Activated T-cell treated with anti-CD3 and anti-CD28 coated beads, Interleukin-2, amount 50 U/mL, for 72 hours (primary cell): ENCODE measurements at regions not wholly inside any gene's neighbourhood (a gene's known extent, or its start where the extent isn't known, plus 50 kb on each side); places are given as distances from the start of the nearest gene placed in this dataset.

Source experiments
- ATAC-seq, 2 donors: fragments of 150-1000 bp; cut with Tn5 transposase; replicated peaks in 1 of 2; 2 replicates each; pipeline ENCODE4 v1.10.0; 2021; ENCODE audit warnings: moderate library complexity in 2 of 2, mild to moderate bottlenecking in 1 of 2
- DNase-seq, 2 donors: peaks; one replicate each; pipeline ENCODE4 v3.0.0; 2021 to 2022; ENCODE audit warnings: mixed read lengths in 1 of 2
- H3K27ac Mint-ChIP-seq: one replicate; pipeline ENCODE4 v1.8.0; 2022; ENCODE audit warnings: mild to moderate bottlenecking, moderate library complexity, mixed read lengths
- H3K27me3 Mint-ChIP-seq: one replicate; pipeline ENCODE4 v1.8.0; 2022; ENCODE audit warnings: low read depth, mixed read lengths
- H3K36me3 Mint-ChIP-seq, 2 donors: one replicate each; pipeline ENCODE4 v1.8.0; 2022; ENCODE audit warnings: mixed read lengths in 2 of 2, mild to moderate bottlenecking in 1 of 2; ENCODE audit not compliant: insufficient read depth in 2 of 2
- H3K4me1 Mint-ChIP-seq: one replicate; pipeline ENCODE4 v1.8.0; 2022; ENCODE audit warnings: low read depth, mixed read lengths
- H3K4me3 Mint-ChIP-seq, 2 donors: one replicate each; pipeline ENCODE4 v1.8.0; 2022; ENCODE audit warnings: mild to moderate bottlenecking in 2 of 2, mixed read lengths in 2 of 2, moderate library complexity in 2 of 2
- H3K9me3 Mint-ChIP-seq, 2 donors: one replicate each; pipeline ENCODE4 v1.8.0; 2022; ENCODE audit warnings: mixed read lengths in 2 of 2

GRCh38 chr20:4548552-4548951, 137.7 kb upstream of the PRNP start:
- peaks cover 46% of the 10 kb centered on the region for H3K27me3 Mint-ChIP-seq
- ATAC-seq (no peak), DNase-seq (no peak)
- H3K4me3 Mint-ChIP-seq = no peak overlapping the region
- H3K9me3 Mint-ChIP-seq = peaks cover 0 to 1% of the 10 kb centered on the region in 2 donors
- H3K27ac Mint-ChIP-seq = no peak overlapping the region
- no peaks in the 10 kb centered on the region for H3K36me3 Mint-ChIP-seq
- H3K4me1 Mint-ChIP-seq = no peaks in the 10 kb centered on the region

DNA sequence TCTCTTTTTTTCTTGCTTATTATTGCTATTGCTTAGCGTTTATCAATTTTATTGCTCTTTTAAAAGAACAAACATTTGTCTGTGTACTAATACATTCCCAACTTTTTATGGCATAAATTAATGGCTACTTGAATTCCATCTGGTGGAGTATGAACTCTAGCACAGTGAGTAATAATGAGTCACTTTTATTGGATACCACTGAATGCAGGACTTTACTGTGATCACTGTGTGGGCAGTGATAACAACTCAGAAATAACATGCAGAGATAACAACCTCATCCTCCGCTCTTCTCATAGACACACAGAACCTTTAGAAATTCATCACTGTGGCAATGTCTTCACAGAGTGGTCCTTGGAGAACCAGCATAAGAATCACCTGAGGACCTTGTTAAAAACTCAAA, 139.5 kb upstream of the PRNP start:
- Mint-ChIP-seq H3K36me3 (no peaks in the 10 kb centered on the region), H3K4me3 (no peak overlapping the region), H3K27me3 (peaks cover 41% of the 10 kb centered on the region), H3K27ac (no peak overlapping the region), H3K9me3 (peaks cover 0 to 1% of the 10 kb centered on the region in 2 donors), H3K4me1 (no peaks in the 10 kb centered on the region)
- DNase-seq = no peak
- no peak for ATAC-seq

DNA sequence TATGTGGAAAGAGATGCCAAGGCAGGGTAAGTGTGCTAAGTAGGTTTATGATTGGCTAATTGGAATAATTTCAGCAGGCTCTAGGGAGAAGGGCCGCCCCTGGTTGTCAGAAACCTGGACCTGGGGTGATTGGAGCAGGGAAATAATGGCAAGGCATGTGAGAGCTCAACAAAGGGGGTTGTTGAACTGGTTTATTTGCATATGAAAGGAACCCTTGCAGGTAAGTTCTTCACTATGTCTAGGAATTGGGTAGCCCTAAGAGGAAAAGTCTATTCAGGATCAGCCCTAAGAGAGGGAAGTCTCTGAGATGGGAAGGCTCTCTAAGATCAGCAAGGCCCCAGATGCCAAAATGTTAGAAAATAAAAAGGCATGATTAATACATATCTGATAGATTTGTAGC, 139.9 kb upstream of the PRNP start:
- peaks cover 41% of the 10 kb centered on the region for H3K27me3 Mint-ChIP-seq
- DNase-seq = no peak

DNA sequence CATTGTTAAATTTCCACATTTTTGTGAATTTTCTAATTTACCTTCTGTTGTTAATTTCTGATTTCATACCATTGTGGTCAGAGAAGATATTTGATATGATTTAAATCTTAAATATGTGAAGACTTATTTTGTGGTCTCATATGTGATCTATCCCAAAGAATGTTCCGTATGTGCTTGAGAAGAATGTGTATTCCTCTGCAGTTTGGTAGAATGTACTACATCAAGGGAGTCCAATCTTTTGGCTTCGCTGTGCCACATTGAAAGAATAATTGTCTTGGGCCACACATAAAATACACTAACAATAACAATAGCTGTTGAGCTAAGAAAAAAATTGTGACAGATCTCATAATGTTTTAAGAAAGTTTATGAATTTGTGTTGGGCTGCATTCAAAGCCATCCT, 140.7 kb upstream of the PRNP start:
- DNase-seq (no peak), ATAC-seq (no peak)
- H3K36me3 Mint-ChIP-seq = no peaks in the 10 kb centered on the region
- H3K4me1 Mint-ChIP-seq = no peaks in the 10 kb centered on the region
- no peak overlapping the region for H3K27ac Mint-ChIP-seq
- H3K4me3 Mint-ChIP-seq = no peak overlapping the region
- H3K9me3 Mint-ChIP-seq = peaks cover 0 to 1% of the 10 kb centered on the region in 2 donors
- H3K27me3 Mint-ChIP-seq = peaks cover 41% of the 10 kb centered on the region

More for the DNA sequence above, 139.9 kb upstream of the PRNP start:
- ATAC-seq = no peak
- H3K9me3 Mint-ChIP-seq = peaks cover 0 to 1% of the 10 kb centered on the region in 2 donors
- no peak overlapping the region for H3K27ac Mint-ChIP-seq
- H3K4me3 Mint-ChIP-seq = no peak overlapping the region
- H3K36me3 Mint-ChIP-seq = no peaks in the 10 kb centered on the region
- no peaks in the 10 kb centered on the region for H3K4me1 Mint-ChIP-seq

- Mint-ChIP-seq H3K4me1 (no peaks in the 10 kb centered on the region), H3K27me3 (peaks cover 41% of the 10 kb centered on the region), H3K27ac (no peak overlapping the region), H3K9me3 (peaks cover 0 to 1% of the 10 kb centered on the region in 2 donors), H3K4me3 (no peak overlapping the region), H3K36me3 (no peaks in the 10 kb centered on the region)
- ATAC-seq = no peak
- DNase-seq = no peak
Observed at GRCh38 chr20:4544765-4545164, 141.5 kb upstream of the PRNP start.

DNA sequence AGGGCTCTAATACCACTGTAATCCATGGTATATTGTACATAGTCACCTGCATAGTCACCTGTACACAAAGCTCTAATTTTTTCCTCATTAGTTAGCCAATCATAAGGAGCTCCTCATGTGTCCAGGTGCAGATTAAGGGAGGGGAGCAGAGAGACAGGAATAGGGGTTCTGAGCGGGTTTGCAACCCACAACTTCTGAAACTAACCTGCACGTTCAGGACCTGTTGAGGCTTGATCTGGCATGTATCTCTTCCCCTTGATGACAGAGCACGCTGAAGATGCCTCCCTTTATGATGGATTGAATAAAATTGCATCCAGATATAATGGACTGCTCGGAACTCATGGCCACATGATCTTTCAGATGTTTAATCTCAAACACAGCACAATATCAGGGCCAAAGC, 144.0 kb upstream of the PRNP start:
- H3K4me1 Mint-ChIP-seq = no peaks in the 10 kb centered on the region
- peaks cover 40% of the 10 kb centered on the region for H3K27me3 Mint-ChIP-seq
- no peaks in the 10 kb centered on the region for H3K9me3 Mint-ChIP-seq
- no peak overlapping the region for H3K4me3 Mint-ChIP-seq
- H3K27ac Mint-ChIP-seq = no peak overlapping the region
- no peaks in the 10 kb centered on the region for H3K36me3 Mint-ChIP-seq
- ATAC-seq (no peak), DNase-seq (no peak)

GRCh38 chr20:4534315-4534714, 151.9 kb upstream of the PRNP start:
- H3K27me3 Mint-ChIP-seq = peaks cover 29% of the 10 kb centered on the region
- H3K4me1 Mint-ChIP-seq = no peaks in the 10 kb centered on the region
- no peak overlapping the region for H3K4me3 Mint-ChIP-seq
- ATAC-seq = no peak
- no peaks in the 10 kb centered on the region for H3K36me3 Mint-ChIP-seq
- no peaks in the 10 kb centered on the region for H3K9me3 Mint-ChIP-seq
- H3K27ac Mint-ChIP-seq = no peak overlapping the region
- no peak for DNase-seq

GRCh38 chr20:4533368-4534133, 152.7 kb upstream of the PRNP start:
- ATAC-seq (no peak), DNase-seq (no peak)
- no peak overlapping the region for H3K4me3 Mint-ChIP-seq
- no peaks in the 10 kb centered on the region for H3K4me1 Mint-ChIP-seq
- H3K27ac Mint-ChIP-seq = no peak overlapping the region
- peaks cover 23% of the 10 kb centered on the region for H3K27me3 Mint-ChIP-seq
- H3K36me3 Mint-ChIP-seq = no peaks in the 10 kb centered on the region
- peaks cover 0 to 2% of the 10 kb centered on the region in 2 donors for H3K9me3 Mint-ChIP-seq

GRCh38 chr20:4532772-4533171, 153.5 kb upstream of the PRNP start:
- Mint-ChIP-seq H3K27me3 (peaks cover 30% of the 10 kb centered on the region), H3K9me3 (peaks cover 3 to 5% of the 10 kb centered on the region in 2 donors), H3K4me1 (no peaks in the 10 kb centered on the region), H3K36me3 (peaks cover 2 to 3% of the 10 kb centered on the region in 2 donors), H3K27ac (no peak overlapping the region), H3K4me3 (no peak overlapping the region)
- ATAC-seq = no peak
- DNase-seq = no peak

GRCh38 chr20:4524792-4525191, 161.5 kb upstream of the PRNP start:
- ATAC-seq (no peak), DNase-seq (no peak)
- no peaks in the 10 kb centered on the region for H3K4me1 Mint-ChIP-seq
- no peak overlapping the region for H3K27ac Mint-ChIP-seq
- no peak overlapping the region for H3K4me3 Mint-ChIP-seq
- H3K36me3 Mint-ChIP-seq = peaks cover 5 to 6% of the 10 kb centered on the region in 2 donors
- peaks cover 6 to 13% of the 10 kb centered on the region in 2 donors for H3K9me3 Mint-ChIP-seq
- peaks cover 19% of the 10 kb centered on the region for H3K27me3 Mint-ChIP-seq

GRCh38 chr20:4524307-4524706, 161.9 kb upstream of the PRNP start:
- DNase-seq (no peak), ATAC-seq (no peak)
- Mint-ChIP-seq H3K9me3 (peaks cover 6 to 13% of the 10 kb centered on the region in 2 donors), H3K36me3 (peaks cover 5 to 6% of the 10 kb centered on the region in 2 donors), H3K27ac (no peak overlapping the region), H3K27me3 (peaks cover 19% of the 10 kb centered on the region), H3K4me1 (no peaks in the 10 kb centered on the region), H3K4me3 (no peak overlapping the region)

GRCh38 chr20:4522310-4522709, 163.9 kb upstream of the PRNP start:
- Mint-ChIP-seq H3K36me3 (peaks cover 0 to 2% of the 10 kb centered on the region in 2 donors), H3K27me3 (peaks cover 12% of the 10 kb centered on the region), H3K4me3 (no peak overlapping the region), H3K4me1 (no peaks in the 10 kb centered on the region), H3K9me3 (peaks cover 2 to 6% of the 10 kb centered on the region in 2 donors), H3K27ac (no peak overlapping the region)
- ATAC-seq = no peak
- DNase-seq = no peak

DNA sequence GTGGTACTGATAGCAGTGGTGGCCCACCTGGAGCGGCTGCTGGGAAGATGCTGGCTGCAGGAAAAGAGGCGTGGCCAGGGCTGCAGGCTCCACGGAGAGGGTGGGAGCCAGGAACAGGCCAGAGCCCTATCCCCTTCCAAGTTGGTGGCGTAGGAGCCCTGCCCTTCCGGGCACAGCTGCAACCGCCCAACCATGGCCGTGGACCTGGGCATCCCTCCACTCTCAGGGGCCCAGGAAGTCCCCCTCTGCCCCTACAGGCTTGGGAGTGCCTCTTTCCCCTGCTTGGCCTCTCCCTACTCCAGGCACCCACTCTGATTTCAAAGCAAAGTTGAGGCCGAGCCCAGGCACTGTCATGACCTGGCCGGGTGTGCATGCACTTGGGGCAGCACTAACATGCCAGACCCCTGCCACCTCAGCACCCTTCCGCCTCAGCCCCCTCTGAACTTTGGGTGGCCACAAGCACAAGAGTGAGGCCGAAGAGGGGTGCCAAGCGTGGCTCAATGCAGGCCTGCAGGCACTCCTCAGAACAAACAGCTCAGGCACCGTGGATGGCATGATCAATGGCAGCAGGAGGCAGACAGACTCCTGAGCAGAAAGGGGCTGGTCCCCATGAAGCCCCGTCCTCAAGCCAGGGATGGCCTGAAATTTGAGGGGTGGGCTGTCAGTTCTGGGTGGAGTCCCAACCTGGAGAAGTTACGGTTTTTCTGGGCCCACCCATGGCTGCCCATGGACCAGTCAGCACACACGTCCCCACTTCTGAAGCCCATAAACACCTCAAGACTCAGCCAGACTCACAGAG, 164.9 kb upstream of the PRNP start:
- no peak overlapping the region for H3K4me3 Mint-ChIP-seq
- no peak for ATAC-seq

More for the DNA sequence above, 164.9 kb upstream of the PRNP start:
- no peak for DNase-seq
- peaks cover 12% of the 10 kb centered on the region for H3K27me3 Mint-ChIP-seq
- H3K27ac Mint-ChIP-seq = no peak overlapping the region
- H3K9me3 Mint-ChIP-seq = peaks cover 0 to 2% of the 10 kb centered on the region in 2 donors
- H3K36me3 Mint-ChIP-seq = no peaks in the 10 kb centered on the region
- H3K4me1 Mint-ChIP-seq = no peaks in the 10 kb centered on the region
